GM23338 (cell line): ENCODE measurements at regions not wholly inside any gene's neighbourhood (a gene's known extent, or its start where the extent isn't known, plus 50 kb on each side); places are given as distances from the start of the nearest gene placed in this dataset.
"Not testable (repeated sequence)": the region's sequence is repeated elsewhere in the genome, so short reads cannot be mapped to it uniquely, and the experiment has no call there.

Source experiments
- CREB1 ChIP-seq: fragments of 250-450 bp; sonication (Bioruptor Pico); IDR thresholded peaks from 2 replicates; pipeline ENCODE4 v1.5.0; 2020; ENCODE audit warnings: low read depth, mild to moderate bottlenecking, moderate library complexity
- CTCF ChIP-seq, 2 experiments: fragments of 200-600 bp in 1 of 2; sonication (generic) in 1 of 2; conservative IDR thresholded peaks; 2 replicates each; pipeline versions ENCODE4 v1.5.1 to v1.6.1; 2016 to 2017; ENCODE audit warnings: antibody characterized with exemption in 2 of 2, low read depth in 2 of 2, mild to moderate bottlenecking in 2 of 2, moderate library complexity in 1 of 2
- EZH2 ChIP-seq: fragments of 200-600 bp; sonication (generic); IDR thresholded peaks from one replicate; pipeline ENCODE4 v1.8.0; 2017; ENCODE audit warnings: antibody characterized with exemption, mild to moderate bottlenecking, low read depth; ENCODE audit not compliant: unreplicated experiment
- EZH2phosphoT487 ChIP-seq: fragments of 200-600 bp; sonication (generic); IDR thresholded peaks from one replicate; pipeline ENCODE4 v1.8.1; 2018; ENCODE audit warnings: antibody characterized with exemption; ENCODE audit not compliant: unreplicated experiment
- JUNB ChIP-seq: IDR thresholded peaks from one replicate; pipeline ENCODE4 v1.6.1; 2016; ENCODE audit warnings: antibody characterized with exemption; ENCODE audit not compliant: unreplicated experiment
- POLR2AphosphoS5 ChIP-seq: IDR thresholded peaks from 2 replicates; pipeline ENCODE4 v1.6.1; 2016; ENCODE audit warnings: antibody characterized with exemption, low read depth
- ZNF331 ChIP-seq: fragments of 250-450 bp; sonication (Bioruptor Pico); IDR thresholded peaks from 2 replicates; pipeline ENCODE4 v1.5.0; 2020; ENCODE audit warnings: low read depth, mild to moderate bottlenecking, moderate library complexity
- TF ChIP-seq, protein P1 (sequence below): IDR thresholded peaks from one replicate; pipeline ENCODE4 v1.6.1; 2018; ENCODE audit warnings: antibody characterized with exemption; ENCODE audit not compliant: unreplicated experiment

- TF ChIP-seq CTCF (conservative IDR thresholded peaks at IDR 0.05; ENCODE audit: low read depth in 2 of 2); CREB1 (CRISPR knock-in tag); POLR2AphosphoS5; EZH2; JUNB; EZH2phosphoT487; ZNF331 (CRISPR knock-in tag): not testable (repeated sequence)
- TF ChIP-seq, protein P1, sequence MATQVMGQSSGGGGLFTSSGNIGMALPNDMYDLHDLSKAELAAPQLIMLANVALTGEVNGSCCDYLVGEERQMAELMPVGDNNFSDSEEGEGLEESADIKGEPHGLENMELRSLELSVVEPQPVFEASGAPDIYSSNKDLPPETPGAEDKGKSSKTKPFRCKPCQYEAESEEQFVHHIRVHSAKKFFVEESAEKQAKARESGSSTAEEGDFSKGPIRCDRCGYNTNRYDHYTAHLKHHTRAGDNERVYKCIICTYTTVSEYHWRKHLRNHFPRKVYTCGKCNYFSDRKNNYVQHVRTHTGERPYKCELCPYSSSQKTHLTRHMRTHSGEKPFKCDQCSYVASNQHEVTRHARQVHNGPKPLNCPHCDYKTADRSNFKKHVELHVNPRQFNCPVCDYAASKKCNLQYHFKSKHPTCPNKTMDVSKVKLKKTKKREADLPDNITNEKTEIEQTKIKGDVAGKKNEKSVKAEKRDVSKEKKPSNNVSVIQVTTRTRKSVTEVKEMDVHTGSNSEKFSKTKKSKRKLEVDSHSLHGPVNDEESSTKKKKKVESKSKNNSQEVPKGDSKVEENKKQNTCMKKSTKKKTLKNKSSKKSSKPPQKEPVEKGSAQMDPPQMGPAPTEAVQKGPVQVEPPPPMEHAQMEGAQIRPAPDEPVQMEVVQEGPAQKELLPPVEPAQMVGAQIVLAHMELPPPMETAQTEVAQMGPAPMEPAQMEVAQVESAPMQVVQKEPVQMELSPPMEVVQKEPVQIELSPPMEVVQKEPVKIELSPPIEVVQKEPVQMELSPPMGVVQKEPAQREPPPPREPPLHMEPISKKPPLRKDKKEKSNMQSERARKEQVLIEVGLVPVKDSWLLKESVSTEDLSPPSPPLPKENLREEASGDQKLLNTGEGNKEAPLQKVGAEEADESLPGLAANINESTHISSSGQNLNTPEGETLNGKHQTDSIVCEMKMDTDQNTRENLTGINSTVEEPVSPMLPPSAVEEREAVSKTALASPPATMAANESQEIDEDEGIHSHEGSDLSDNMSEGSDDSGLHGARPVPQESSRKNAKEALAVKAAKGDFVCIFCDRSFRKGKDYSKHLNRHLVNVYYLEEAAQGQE, result not testable (repeated sequence)
Observed at GRCh38 chr9:63785059-63785458, 1500.0 kb downstream of the FOXD4L5 start.
